ENCODE measurements at regions not wholly inside any gene's neighbourhood (a gene's known extent, or its start where the extent isn't known, plus 50 kb on each side); places are given as distances from the start of the nearest gene placed in this dataset.

- no peaks in the 10 kb centered on the region for H3K27me3 ChIP-seq (ENCODE audit: control insufficient read depth in 1 of 2, insufficient read depth in 2 of 2, low read length in 2 of 2)
- H3K27ac ChIP-seq (ENCODE audit: low read depth in 2 of 2, low read length in 1 of 2): no peak overlapping the region
- H3K4me1 ChIP-seq (ENCODE audit: control insufficient read depth in 2 of 2, insufficient read depth in 2 of 2, low read length in 1 of 2): no peaks in the 10 kb centered on the region
- peaks cover 0 to 1% of the 10 kb centered on the region in 2 donors for H3K9me3 ChIP-seq (ENCODE audit: control insufficient read depth in 2 of 2, insufficient read depth in 1 of 2, low read depth in 1 of 2, low read length in 1 of 2)
- H3K36me3 ChIP-seq (ENCODE audit: control insufficient read depth in 2 of 2, insufficient read depth in 2 of 2, low read length in 1 of 2): no peaks in the 10 kb centered on the region
- H3K4me3 ChIP-seq (ENCODE audit: low read depth in 1 of 2, low read length in 2 of 2): no peak overlapping the region
- 70 to 76% methylated on average over 2 of the region's 2 CpGs for WGBS, 2 donors
Measured at GRCh38 chr1:57712846-57713245, 289.0 kb upstream of the DAB1 start.

DNA sequence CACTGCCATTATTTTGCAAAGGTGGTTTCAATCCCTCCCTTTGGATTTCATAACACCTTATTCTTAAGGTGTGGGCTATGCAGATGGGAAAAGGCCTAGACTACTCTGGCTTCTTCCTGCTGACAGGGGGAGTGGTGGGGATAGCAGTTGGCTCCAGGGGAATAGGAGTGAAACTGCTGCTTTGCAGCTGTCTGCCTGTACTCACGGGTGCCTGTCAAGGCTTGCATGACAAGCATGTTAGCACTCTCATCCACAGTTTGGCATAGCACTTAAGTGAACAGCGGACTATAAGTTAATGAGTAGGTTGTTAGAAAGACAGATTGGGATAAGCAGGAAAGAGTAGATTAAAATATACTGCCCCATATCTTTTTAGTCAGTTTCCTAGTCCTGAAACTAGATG is 287.5 kb upstream of the DAB1 start:
- no peak overlapping the region for H3K27ac ChIP-seq (ENCODE audit: low read depth in 2 of 2, low read length in 1 of 2)
- peaks cover 0 to 2% of the 10 kb centered on the region in 2 donors for H3K9me3 ChIP-seq (ENCODE audit: control insufficient read depth in 2 of 2, insufficient read depth in 1 of 2, low read depth in 1 of 2, low read length in 1 of 2)
- WGBS, 2 donors: 40 to 61% methylated on average over 2 of the region's 2 CpGs
- H3K27me3 ChIP-seq (ENCODE audit: control insufficient read depth in 1 of 2, insufficient read depth in 2 of 2, low read length in 2 of 2): no peaks in the 10 kb centered on the region
- no peaks in the 10 kb centered on the region for H3K4me1 ChIP-seq (ENCODE audit: control insufficient read depth in 2 of 2, insufficient read depth in 2 of 2, low read length in 1 of 2)
- H3K4me3 ChIP-seq (ENCODE audit: low read depth in 1 of 2, low read length in 2 of 2): no peak overlapping the region
- no peaks in the 10 kb centered on the region for H3K36me3 ChIP-seq (ENCODE audit: control insufficient read depth in 2 of 2, insufficient read depth in 2 of 2, low read length in 1 of 2)

DNA sequence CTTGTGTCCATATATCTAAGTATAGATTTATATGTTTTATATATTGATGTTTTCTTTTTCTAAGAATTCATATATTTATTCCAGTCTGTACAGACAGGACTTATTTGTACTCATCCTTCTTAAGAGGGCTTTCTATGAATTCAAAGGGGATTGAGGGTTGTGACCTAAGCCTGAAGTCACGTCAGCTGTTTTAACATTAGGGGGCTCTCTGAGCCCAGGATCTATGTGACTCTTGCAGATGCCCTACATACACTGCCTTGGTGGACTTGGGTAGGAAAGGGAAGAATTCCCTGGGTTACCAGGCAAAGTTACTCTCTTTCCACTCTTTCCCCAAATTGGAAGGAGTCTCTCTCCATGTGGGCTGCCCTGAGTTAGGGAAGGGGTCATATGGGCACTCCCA is 283.8 kb upstream of the DAB1 start:
- WGBS, 2 donors: 78 to 92% methylated on average over 1 of the region's 1 CpG
- no peak overlapping the region for H3K4me3 ChIP-seq (ENCODE audit: low read depth in 1 of 2, low read length in 2 of 2)
- no peak overlapping the region for H3K27ac ChIP-seq (ENCODE audit: low read depth in 2 of 2, low read length in 1 of 2)
- no peaks in the 10 kb centered on the region for H3K27me3 ChIP-seq (ENCODE audit: control insufficient read depth in 1 of 2, insufficient read depth in 2 of 2, low read length in 2 of 2)
- no peaks in the 10 kb centered on the region for H3K36me3 ChIP-seq (ENCODE audit: control insufficient read depth in 2 of 2, insufficient read depth in 2 of 2, low read length in 1 of 2)
- H3K4me1 ChIP-seq (ENCODE audit: control insufficient read depth in 2 of 2, insufficient read depth in 2 of 2, low read length in 1 of 2): no peaks in the 10 kb centered on the region
- H3K9me3 ChIP-seq (ENCODE audit: control insufficient read depth in 2 of 2, insufficient read depth in 1 of 2, low read depth in 1 of 2, low read length in 1 of 2): peaks cover 0 to 2% of the 10 kb centered on the region in 2 donors

DNA sequence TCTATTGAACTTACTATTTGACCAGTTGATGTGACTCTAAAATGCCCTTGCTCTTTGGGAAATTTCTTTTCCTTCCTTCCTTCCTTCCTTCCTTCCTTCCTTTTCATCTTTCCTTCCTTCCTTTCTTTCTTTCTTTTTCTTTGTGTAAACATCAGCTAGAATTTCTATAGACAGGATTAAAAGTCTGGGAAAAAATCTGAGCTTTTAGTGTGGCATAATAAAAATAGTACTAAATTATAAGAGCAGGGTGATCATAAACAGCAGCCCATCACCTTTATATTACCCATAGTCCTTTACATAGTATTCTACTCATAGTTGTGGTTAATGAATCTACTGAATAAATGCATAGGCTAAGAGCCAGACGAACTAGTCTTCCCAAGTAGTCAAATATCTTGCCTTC is 281.0 kb upstream of the DAB1 start:
- H3K27me3 ChIP-seq (ENCODE audit: control insufficient read depth in 1 of 2, insufficient read depth in 2 of 2, low read length in 2 of 2): no peaks in the 10 kb centered on the region
- H3K9me3 ChIP-seq (ENCODE audit: control insufficient read depth in 2 of 2, insufficient read depth in 1 of 2, low read depth in 1 of 2, low read length in 1 of 2): peaks cover 0 to 2% of the 10 kb centered on the region in 2 donors
- no peaks in the 10 kb centered on the region for H3K4me1 ChIP-seq (ENCODE audit: control insufficient read depth in 2 of 2, insufficient read depth in 2 of 2, low read length in 1 of 2)
- H3K4me3 ChIP-seq (ENCODE audit: low read depth in 1 of 2, low read length in 2 of 2): no peak overlapping the region
- no peak overlapping the region for H3K27ac ChIP-seq (ENCODE audit: low read depth in 2 of 2, low read length in 1 of 2)
- 60 to 61% methylated on average over 1 of the region's 1 CpG for WGBS, 2 donors
- no peaks in the 10 kb centered on the region for H3K36me3 ChIP-seq (ENCODE audit: control insufficient read depth in 2 of 2, insufficient read depth in 2 of 2, low read length in 1 of 2)

- Histone ChIP-seq H3K27me3 (ENCODE audit: control insufficient read depth in 1 of 2, insufficient read depth in 2 of 2, low read length in 2 of 2) (no peaks in the 10 kb centered on the region), H3K4me1 (ENCODE audit: control insufficient read depth in 2 of 2, insufficient read depth in 2 of 2, low read length in 1 of 2) (no peaks in the 10 kb centered on the region), H3K4me3 (ENCODE audit: low read depth in 1 of 2, low read length in 2 of 2) (no peak overlapping the region), H3K36me3 (ENCODE audit: control insufficient read depth in 2 of 2, insufficient read depth in 2 of 2, low read length in 1 of 2) (no peaks in the 10 kb centered on the region), H3K27ac (ENCODE audit: low read depth in 2 of 2, low read length in 1 of 2) (no peak overlapping the region), H3K9me3 (ENCODE audit: control insufficient read depth in 2 of 2, insufficient read depth in 1 of 2, low read depth in 1 of 2, low read length in 1 of 2) (peaks cover 0 to 2% of the 10 kb centered on the region in 2 donors)
Measured at GRCh38 chr1:57704231-57704630, 280.4 kb upstream of the DAB1 start.

DNA sequence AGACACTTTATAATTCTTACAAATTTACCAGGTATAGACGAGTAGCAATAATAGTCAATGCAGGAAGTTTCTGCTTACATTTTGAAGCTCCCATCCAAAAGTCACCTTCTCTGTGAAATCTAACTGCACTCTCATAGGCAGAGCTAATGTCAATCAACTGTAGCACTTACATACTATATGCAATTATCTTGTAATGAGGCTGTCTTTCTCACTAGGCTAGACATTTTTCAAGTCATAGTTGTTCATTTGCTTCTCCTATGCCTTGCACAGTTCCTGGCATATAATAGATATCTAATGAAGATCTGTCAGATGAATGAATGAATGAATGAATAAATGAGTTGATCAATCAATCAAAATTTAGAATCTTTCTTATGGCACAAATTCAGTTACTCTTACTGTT is 273.0 kb upstream of the DAB1 start:
- Histone ChIP-seq H3K4me1 (ENCODE audit: control insufficient read depth in 2 of 2, insufficient read depth in 2 of 2, low read length in 1 of 2) (no peaks in the 10 kb centered on the region), H3K9me3 (ENCODE audit: control insufficient read depth in 2 of 2, insufficient read depth in 1 of 2, low read depth in 1 of 2, low read length in 1 of 2) (peaks cover 0 to 4% of the 10 kb centered on the region in 2 donors), H3K27me3 (ENCODE audit: control insufficient read depth in 1 of 2, insufficient read depth in 2 of 2, low read length in 2 of 2) (no peaks in the 10 kb centered on the region), H3K4me3 (ENCODE audit: low read depth in 1 of 2, low read length in 2 of 2) (no peak overlapping the region), H3K36me3 (ENCODE audit: control insufficient read depth in 2 of 2, insufficient read depth in 2 of 2, low read length in 1 of 2) (no peaks in the 10 kb centered on the region), H3K27ac (ENCODE audit: low read depth in 2 of 2, low read length in 1 of 2) (no peak overlapping the region)
- WGBS, 2 donors: 73 to 81% methylated on average over 1 of the region's 1 CpG

- no peaks in the 10 kb centered on the region for H3K27me3 ChIP-seq (ENCODE audit: control insufficient read depth in 1 of 2, insufficient read depth in 2 of 2, low read length in 2 of 2)
- H3K9me3 ChIP-seq (ENCODE audit: control insufficient read depth in 2 of 2, insufficient read depth in 1 of 2, low read depth in 1 of 2, low read length in 1 of 2): peaks cover 0 to 4% of the 10 kb centered on the region in 2 donors
- no peak overlapping the region for H3K4me3 ChIP-seq (ENCODE audit: low read depth in 1 of 2, low read length in 2 of 2)
- no peak overlapping the region for H3K27ac ChIP-seq (ENCODE audit: low read depth in 2 of 2, low read length in 1 of 2)
- no peaks in the 10 kb centered on the region for H3K36me3 ChIP-seq (ENCODE audit: control insufficient read depth in 2 of 2, insufficient read depth in 2 of 2, low read length in 1 of 2)
- WGBS, 2 donors: 38 to 41% methylated on average over 2 of the region's 2 CpGs
- H3K4me1 ChIP-seq (ENCODE audit: control insufficient read depth in 2 of 2, insufficient read depth in 2 of 2, low read length in 1 of 2): no peaks in the 10 kb centered on the region
Measured at GRCh38 chr1:57696043-57696442, 272.2 kb upstream of the DAB1 start.

DNA sequence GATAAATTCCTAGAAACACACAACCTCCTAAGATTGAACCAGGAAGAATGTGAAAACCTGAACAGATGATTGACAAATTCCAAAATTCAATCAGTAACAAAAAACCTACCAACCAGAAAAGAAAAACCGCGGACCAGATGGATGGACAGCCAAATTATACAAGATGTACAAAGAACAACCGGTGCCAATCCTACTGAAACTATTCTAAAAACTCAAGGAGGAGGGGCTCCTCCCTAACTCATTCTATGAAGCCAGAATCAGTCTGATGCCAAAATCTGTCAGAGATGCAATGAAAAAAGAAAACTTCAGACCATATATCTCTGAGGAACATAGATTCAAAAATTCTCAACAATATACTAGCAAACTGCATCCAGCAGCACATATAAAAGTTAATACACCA is 262.4 kb upstream of the DAB1 start:
- no peaks in the 10 kb centered on the region for H3K27me3 ChIP-seq (ENCODE audit: control insufficient read depth in 1 of 2, insufficient read depth in 2 of 2, low read length in 2 of 2)
- H3K9me3 ChIP-seq (ENCODE audit: control insufficient read depth in 2 of 2, insufficient read depth in 1 of 2, low read depth in 1 of 2, low read length in 1 of 2): no peaks in the 10 kb centered on the region
- H3K27ac ChIP-seq (ENCODE audit: low read depth in 2 of 2, low read length in 1 of 2): no peak overlapping the region
- no peaks in the 10 kb centered on the region for H3K4me1 ChIP-seq (ENCODE audit: control insufficient read depth in 2 of 2, insufficient read depth in 2 of 2, low read length in 1 of 2)
- WGBS, 2 donors: 93 to 95% methylated on average over 3 of the region's 3 CpGs
- no peak overlapping the region for H3K4me3 ChIP-seq (ENCODE audit: low read depth in 1 of 2, low read length in 2 of 2)
- no peaks in the 10 kb centered on the region for H3K36me3 ChIP-seq (ENCODE audit: control insufficient read depth in 2 of 2, insufficient read depth in 2 of 2, low read length in 1 of 2)

DNA sequence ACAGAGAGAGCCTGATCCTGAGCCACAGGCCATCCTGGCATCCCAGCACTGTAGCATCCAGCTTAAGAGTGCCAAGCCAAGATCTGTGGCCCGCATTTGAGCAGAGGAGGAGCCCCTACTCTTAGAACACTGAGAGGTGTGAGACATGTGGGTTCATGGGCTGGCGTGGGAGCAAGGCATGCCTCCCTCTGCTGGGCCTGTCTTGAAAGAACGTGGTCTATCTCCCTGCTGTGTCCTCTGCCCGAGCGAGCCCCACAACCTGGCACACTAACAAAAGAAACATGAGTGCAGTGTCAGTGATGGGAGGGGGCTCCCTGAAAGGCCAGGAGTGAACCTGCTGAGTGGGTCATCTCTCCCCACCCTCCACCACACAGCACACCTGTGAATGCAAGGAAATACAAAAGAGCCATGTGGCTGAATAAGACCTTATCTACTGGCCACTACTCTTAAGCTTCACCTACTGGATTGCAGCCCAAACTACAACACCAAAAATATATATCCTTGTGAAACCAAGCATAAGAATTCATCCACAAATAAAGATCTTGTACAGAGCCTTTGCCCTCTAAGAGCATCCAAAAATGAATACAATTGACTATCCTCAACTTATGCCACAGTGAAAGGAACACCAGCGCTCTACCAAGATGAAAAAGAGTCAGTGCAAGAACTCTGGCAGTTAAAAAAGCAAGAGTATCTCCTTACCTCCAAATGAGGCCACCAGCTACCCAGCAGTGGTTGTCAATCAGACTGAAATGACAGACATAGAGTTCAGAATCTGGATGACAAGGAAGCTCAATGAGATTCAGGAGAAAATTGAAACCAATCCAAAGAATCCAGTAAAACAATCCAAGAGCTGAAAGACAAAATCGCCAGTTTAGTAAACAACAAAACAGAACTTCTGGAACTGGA is 259.4 kb upstream of the DAB1 start:
- Histone ChIP-seq H3K9me3 (ENCODE audit: control insufficient read depth in 2 of 2, insufficient read depth in 1 of 2, low read depth in 1 of 2, low read length in 1 of 2) (no peaks in the 10 kb centered on the region), H3K27me3 (ENCODE audit: control insufficient read depth in 1 of 2, insufficient read depth in 2 of 2, low read length in 2 of 2) (no peaks in the 10 kb centered on the region)
- 58 to 59% methylated on average over 7 of the region's 7 CpGs for WGBS, 2 donors

DNA sequence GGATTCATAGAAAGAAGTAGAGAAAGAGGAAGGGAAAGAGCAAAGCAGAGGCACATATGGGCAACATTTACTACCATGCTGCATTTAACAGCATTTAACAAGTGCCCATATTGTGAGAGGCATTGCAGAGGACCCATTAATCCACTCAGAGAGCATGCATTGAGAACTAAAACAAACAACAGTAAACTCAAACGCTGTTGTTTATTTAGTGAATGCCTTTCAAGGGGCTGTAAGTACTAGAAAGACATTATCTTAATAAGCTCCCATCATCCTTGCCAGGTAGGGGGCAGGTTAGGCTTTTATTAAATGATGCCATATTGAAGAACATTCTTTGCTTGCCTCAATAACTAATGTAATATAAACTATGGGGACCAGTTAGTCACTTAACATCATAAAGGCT is 254.3 kb upstream of the DAB1 start:
- no peaks in the 10 kb centered on the region for H3K9me3 ChIP-seq (ENCODE audit: control insufficient read depth in 2 of 2, insufficient read depth in 1 of 2, low read depth in 1 of 2, low read length in 1 of 2)
- no peaks in the 10 kb centered on the region for H3K36me3 ChIP-seq (ENCODE audit: control insufficient read depth in 2 of 2, insufficient read depth in 2 of 2, low read length in 1 of 2)
- no peaks in the 10 kb centered on the region for H3K27me3 ChIP-seq (ENCODE audit: control insufficient read depth in 1 of 2, insufficient read depth in 2 of 2, low read length in 2 of 2)
- 6% methylated on average over 1 of the region's 1 CpG for WGBS, 2 donors
- H3K4me3 ChIP-seq (ENCODE audit: low read depth in 1 of 2, low read length in 2 of 2): no peak overlapping the region
- no peak overlapping the region for H3K27ac ChIP-seq (ENCODE audit: low read depth in 2 of 2, low read length in 1 of 2)
- H3K4me1 ChIP-seq (ENCODE audit: control insufficient read depth in 2 of 2, insufficient read depth in 2 of 2, low read length in 1 of 2): no peaks in the 10 kb centered on the region

More for the DNA sequence above, 259.4 kb upstream of the DAB1 start:
- Histone ChIP-seq H3K27ac (ENCODE audit: low read depth in 2 of 2, low read length in 1 of 2) (no peak overlapping the region), H3K36me3 (ENCODE audit: control insufficient read depth in 2 of 2, insufficient read depth in 2 of 2, low read length in 1 of 2) (no peaks in the 10 kb centered on the region), H3K4me3 (ENCODE audit: low read depth in 1 of 2, low read length in 2 of 2) (no peak overlapping the region), H3K4me1 (ENCODE audit: control insufficient read depth in 2 of 2, insufficient read depth in 2 of 2, low read length in 1 of 2) (no peaks in the 10 kb centered on the region)

Data from esophagus (tissue), 2 donors.